Skeletal muscle cell (primary cell): ENCODE measurements at regions not wholly inside any gene's neighbourhood (a gene's known extent, or its start where the extent isn't known, plus 50 kb on each side); places are given as distances from the start of the nearest gene placed in this dataset.

Experiments
- DNase-seq: peaks from one replicate; pipeline ENCODE4 v3.0.0-alpha.2; 2010; ENCODE audit warnings: low read depth
- H3K4me3 ChIP-seq: 2 replicates; pipeline ENCODE4 v1.5.1; 2011; ENCODE audit warnings: low read depth, mild to moderate bottlenecking, control low read depth, low read length, moderate library complexity

- no peak for DNase-seq
- no peak overlapping the region for H3K4me3 ChIP-seq
These were observed 69.0 kb upstream of the GGTA1 start for GRCh38 chr9:121568343-121569265.

- DNase-seq = no peak
- H3K4me3 ChIP-seq = no peak overlapping the region
These were observed 69.6 kb upstream of the GGTA1 start for GRCh38 chr9:121569266-121569648.

GRCh38 chr9:121572581-121572980 lies 72.9 kb upstream of the GGTA1 start:
- H3K4me3 ChIP-seq = no peak overlapping the region
- no peak for DNase-seq

GRCh38 chr9:121573717-121574485 lies 74.3 kb upstream of the GGTA1 start:
- H3K4me3 ChIP-seq = no peak overlapping the region
- DNase-seq = no peak

GRCh38 chr9:121574774-121575519 lies 75.3 kb upstream of the GGTA1 start:
- no peak overlapping the region for H3K4me3 ChIP-seq
- no peak for DNase-seq

GRCh38 chr9:121576281-121577075 lies 75.0 kb upstream of the DAB2IP start:
- no peak for DNase-seq
- H3K4me3 ChIP-seq = no peak overlapping the region

GRCh38 chr9:121577166-121577565 lies 74.3 kb upstream of the DAB2IP start:
- DNase-seq = no peak
- no peak overlapping the region for H3K4me3 ChIP-seq

GRCh38 chr9:121577572-121577971 lies 73.9 kb upstream of the DAB2IP start:
- no peak overlapping the region for H3K4me3 ChIP-seq
- DNase-seq = no peak

GRCh38 chr9:121581786-121582600 lies 69.4 kb upstream of the DAB2IP start:
- H3K4me3 ChIP-seq = no peak overlapping the region
- DNase-seq = no peak

GRCh38 chr9:121582641-121583040 lies 68.8 kb upstream of the DAB2IP start:
- H3K4me3 ChIP-seq = no peak overlapping the region
- DNase-seq = no peak

- no peak overlapping the region for H3K4me3 ChIP-seq
These were observed 67.0 kb upstream of the DAB2IP start for GRCh38 chr9:121584421-121584820.

GRCh38 chr9:121587863-121588262 lies 63.6 kb upstream of the DAB2IP start:
- no peak for DNase-seq

More at GRCh38 chr9:121584421-121584820, 67.0 kb upstream of the DAB2IP start:
- no peak for DNase-seq

GRCh38 chr9:121589986-121590385 lies 61.4 kb upstream of the DAB2IP start:
- no peak for DNase-seq
- H3K4me3 ChIP-seq = no peak overlapping the region

More at GRCh38 chr9:121587863-121588262, 63.6 kb upstream of the DAB2IP start:
- H3K4me3 ChIP-seq = no peak overlapping the region

GRCh38 chr9:121592265-121592664 lies 59.2 kb upstream of the DAB2IP start:
- no peak overlapping the region for H3K4me3 ChIP-seq
- DNase-seq = no peak

- no peak overlapping the region for H3K4me3 ChIP-seq
- DNase-seq = no peak
These were observed 58.4 kb upstream of the DAB2IP start for GRCh38 chr9:121593066-121593465.

- no peak for DNase-seq
- H3K4me3 ChIP-seq = no peak overlapping the region
These were observed 54.9 kb upstream of the DAB2IP start for GRCh38 chr9:121596515-121596914.

- no peak overlapping the region for H3K4me3 ChIP-seq
- DNase-seq = no peak
These were observed 53.7 kb upstream of the DAB2IP start for GRCh38 chr9:121597698-121598166.
